HepG2 (cell line): ENCODE measurements at regions not wholly inside any gene's neighbourhood (a gene's known extent, or its start where the extent isn't known, plus 50 kb on each side); places are given as distances from the start of the nearest gene placed in this dataset.
A peak's percentile ranks its signal among the peaks of the same experiment; 100 is the strongest.

Experiments used
- FLYWCH1 ChIP-seq: sonication (generic); formaldehyde crosslinking; IDR thresholded peaks from 2 replicates; pipeline ENCODE4 v1.8.1; 2023; ENCODE audit warnings: mild to moderate bottlenecking, missing genetic modification reagents
- MED1 ChIP-seq: sonication (generic); formaldehyde crosslinking; IDR thresholded peaks from 2 replicates; pipeline ENCODE4 v1.4.0; 2020; ENCODE audit warnings: missing genetic modification reagents
- MTF1 ChIP-seq: sonication (generic); formaldehyde crosslinking; IDR thresholded peaks from 2 replicates; pipeline ENCODE4 v1.5.0; 2020; ENCODE audit warnings: missing genetic modification reagents
- NCOR1 ChIP-seq: fragments of 200-600 bp; sonication (generic); IDR thresholded peaks from 2 replicates; pipeline ENCODE4 v1.7.0; 2017; ENCODE audit warnings: antibody characterized with exemption, low read length, borderline replicate concordance
- ONECUT2 ChIP-seq: sonication (generic); formaldehyde crosslinking; IDR thresholded peaks from 2 replicates; pipeline ENCODE4 v1.4.0; 2020; ENCODE audit warnings: missing genetic modification reagents
- PHF5A ChIP-seq: IDR thresholded peaks from one replicate; pipeline ENCODE4 v1.6.1; 2018; ENCODE audit warnings: low read depth, missing genetic modification reagents; ENCODE audit not compliant: unreplicated experiment
- PHF8 ChIP-seq: sonication (generic); formaldehyde crosslinking; IDR thresholded peaks from 2 replicates; pipeline ENCODE4 v1.5.0; 2020; ENCODE audit warnings: missing genetic modification reagents
- SP5 ChIP-seq: IDR thresholded peaks from 2 replicates; pipeline ENCODE4 v1.6.1; 2016; ENCODE audit warnings: low read depth, borderline replicate concordance
- ZNF292 ChIP-seq: sonication (generic); formaldehyde crosslinking; IDR thresholded peaks from 2 replicates; pipeline ENCODE4 v1.8.1; 2022; ENCODE audit warnings: mild to moderate bottlenecking, low read depth, missing genetic modification reagents, borderline replicate concordance
- TF ChIP-seq, protein P1 (sequence below): sonication (generic); formaldehyde crosslinking; IDR thresholded peaks from 2 replicates; pipeline ENCODE4 v1.4.0; 2020; ENCODE audit warnings: mild to moderate bottlenecking, missing genetic modification reagents
- TF ChIP-seq, protein P2 (sequence below), 2 experiments: IDR thresholded peaks; 2 replicates each; pipeline ENCODE4 v1.6.1; 2011 to 2012; ENCODE audit warnings: low read length in 2 of 2, borderline replicate concordance in 1 of 2, low read depth in 1 of 2, mild to moderate bottlenecking in 1 of 2, moderate library complexity in 1 of 2
- TF ChIP-seq, protein P3 (sequence below): sonication (generic); formaldehyde crosslinking; IDR thresholded peaks from 2 replicates; pipeline ENCODE4 v1.4.0; 2020; ENCODE audit warnings: mild to moderate bottlenecking, missing genetic modification reagents
- TF ChIP-seq, protein P4 (sequence below): IDR thresholded peaks from 2 replicates; pipeline ENCODE4 v1.6.1; 2016; ENCODE audit warnings: missing compliant biosample characterization, missing genetic modification reagents, borderline replicate concordance
- TF ChIP-seq, protein P5 (sequence below): sonication (generic); formaldehyde crosslinking; IDR thresholded peaks from 2 replicates; pipeline ENCODE4 v1.8.1; 2023; ENCODE audit warnings: mild to moderate bottlenecking, missing genetic modification reagents

DNA sequence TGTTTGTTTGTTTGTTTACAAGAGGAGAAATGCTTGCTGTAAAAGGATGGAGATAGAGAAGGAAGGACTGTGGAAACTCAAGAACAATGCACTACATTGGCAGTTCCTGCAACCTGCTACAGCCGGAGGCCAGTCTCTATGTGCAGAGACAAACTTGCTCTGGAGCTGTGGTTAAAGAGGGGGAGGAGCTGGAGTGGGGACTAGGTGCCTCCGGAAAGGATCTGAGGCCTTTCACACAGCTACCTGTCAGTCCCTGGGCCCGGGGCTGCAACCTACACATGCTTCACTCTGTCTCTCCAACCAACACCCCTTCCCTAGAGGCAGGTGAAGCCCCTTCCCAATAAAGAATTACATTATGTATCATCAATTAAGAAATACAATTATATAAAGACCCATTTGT lies 1234.0 kb upstream of the ZEB2 start (continued):
- TF ChIP-seq, protein P1, sequence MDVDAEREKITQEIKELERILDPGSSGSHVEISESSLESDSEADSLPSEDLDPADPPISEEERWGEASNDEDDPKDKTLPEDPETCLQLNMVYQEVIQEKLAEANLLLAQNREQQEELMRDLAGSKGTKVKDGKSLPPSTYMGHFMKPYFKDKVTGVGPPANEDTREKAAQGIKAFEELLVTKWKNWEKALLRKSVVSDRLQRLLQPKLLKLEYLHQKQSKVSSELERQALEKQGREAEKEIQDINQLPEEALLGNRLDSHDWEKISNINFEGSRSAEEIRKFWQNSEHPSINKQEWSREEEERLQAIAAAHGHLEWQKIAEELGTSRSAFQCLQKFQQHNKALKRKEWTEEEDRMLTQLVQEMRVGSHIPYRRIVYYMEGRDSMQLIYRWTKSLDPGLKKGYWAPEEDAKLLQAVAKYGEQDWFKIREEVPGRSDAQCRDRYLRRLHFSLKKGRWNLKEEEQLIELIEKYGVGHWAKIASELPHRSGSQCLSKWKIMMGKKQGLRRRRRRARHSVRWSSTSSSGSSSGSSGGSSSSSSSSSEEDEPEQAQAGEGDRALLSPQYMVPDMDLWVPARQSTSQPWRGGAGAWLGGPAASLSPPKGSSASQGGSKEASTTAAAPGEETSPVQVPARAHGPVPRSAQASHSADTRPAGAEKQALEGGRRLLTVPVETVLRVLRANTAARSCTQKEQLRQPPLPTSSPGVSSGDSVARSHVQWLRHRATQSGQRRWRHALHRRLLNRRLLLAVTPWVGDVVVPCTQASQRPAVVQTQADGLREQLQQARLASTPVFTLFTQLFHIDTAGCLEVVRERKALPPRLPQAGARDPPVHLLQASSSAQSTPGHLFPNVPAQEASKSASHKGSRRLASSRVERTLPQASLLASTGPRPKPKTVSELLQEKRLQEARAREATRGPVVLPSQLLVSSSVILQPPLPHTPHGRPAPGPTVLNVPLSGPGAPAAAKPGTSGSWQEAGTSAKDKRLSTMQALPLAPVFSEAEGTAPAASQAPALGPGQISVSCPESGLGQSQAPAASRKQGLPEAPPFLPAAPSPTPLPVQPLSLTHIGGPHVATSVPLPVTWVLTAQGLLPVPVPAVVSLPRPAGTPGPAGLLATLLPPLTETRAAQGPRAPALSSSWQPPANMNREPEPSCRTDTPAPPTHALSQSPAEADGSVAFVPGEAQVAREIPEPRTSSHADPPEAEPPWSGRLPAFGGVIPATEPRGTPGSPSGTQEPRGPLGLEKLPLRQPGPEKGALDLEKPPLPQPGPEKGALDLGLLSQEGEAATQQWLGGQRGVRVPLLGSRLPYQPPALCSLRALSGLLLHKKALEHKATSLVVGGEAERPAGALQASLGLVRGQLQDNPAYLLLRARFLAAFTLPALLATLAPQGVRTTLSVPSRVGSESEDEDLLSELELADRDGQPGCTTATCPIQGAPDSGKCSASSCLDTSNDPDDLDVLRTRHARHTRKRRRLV (CRISPR knock-in tag): 0 out of 2 replicates have a peak, but pooled peaks have one; percentile 21
- no peak for TF ChIP-seq PHF5A
- peak; percentile 89 for TF ChIP-seq SP5 (CRISPR knock-in tag)
- TF ChIP-seq, protein P2, sequence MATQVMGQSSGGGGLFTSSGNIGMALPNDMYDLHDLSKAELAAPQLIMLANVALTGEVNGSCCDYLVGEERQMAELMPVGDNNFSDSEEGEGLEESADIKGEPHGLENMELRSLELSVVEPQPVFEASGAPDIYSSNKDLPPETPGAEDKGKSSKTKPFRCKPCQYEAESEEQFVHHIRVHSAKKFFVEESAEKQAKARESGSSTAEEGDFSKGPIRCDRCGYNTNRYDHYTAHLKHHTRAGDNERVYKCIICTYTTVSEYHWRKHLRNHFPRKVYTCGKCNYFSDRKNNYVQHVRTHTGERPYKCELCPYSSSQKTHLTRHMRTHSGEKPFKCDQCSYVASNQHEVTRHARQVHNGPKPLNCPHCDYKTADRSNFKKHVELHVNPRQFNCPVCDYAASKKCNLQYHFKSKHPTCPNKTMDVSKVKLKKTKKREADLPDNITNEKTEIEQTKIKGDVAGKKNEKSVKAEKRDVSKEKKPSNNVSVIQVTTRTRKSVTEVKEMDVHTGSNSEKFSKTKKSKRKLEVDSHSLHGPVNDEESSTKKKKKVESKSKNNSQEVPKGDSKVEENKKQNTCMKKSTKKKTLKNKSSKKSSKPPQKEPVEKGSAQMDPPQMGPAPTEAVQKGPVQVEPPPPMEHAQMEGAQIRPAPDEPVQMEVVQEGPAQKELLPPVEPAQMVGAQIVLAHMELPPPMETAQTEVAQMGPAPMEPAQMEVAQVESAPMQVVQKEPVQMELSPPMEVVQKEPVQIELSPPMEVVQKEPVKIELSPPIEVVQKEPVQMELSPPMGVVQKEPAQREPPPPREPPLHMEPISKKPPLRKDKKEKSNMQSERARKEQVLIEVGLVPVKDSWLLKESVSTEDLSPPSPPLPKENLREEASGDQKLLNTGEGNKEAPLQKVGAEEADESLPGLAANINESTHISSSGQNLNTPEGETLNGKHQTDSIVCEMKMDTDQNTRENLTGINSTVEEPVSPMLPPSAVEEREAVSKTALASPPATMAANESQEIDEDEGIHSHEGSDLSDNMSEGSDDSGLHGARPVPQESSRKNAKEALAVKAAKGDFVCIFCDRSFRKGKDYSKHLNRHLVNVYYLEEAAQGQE (IDR thresholded peaks at IDR 0.05; ENCODE audit: borderline replicate concordance in 1 of 2, low read depth in 1 of 2, low read length in 2 of 2): no peak
- peak; percentile 63 for TF ChIP-seq MED1 (CRISPR knock-in tag)
- TF ChIP-seq, protein P3, sequence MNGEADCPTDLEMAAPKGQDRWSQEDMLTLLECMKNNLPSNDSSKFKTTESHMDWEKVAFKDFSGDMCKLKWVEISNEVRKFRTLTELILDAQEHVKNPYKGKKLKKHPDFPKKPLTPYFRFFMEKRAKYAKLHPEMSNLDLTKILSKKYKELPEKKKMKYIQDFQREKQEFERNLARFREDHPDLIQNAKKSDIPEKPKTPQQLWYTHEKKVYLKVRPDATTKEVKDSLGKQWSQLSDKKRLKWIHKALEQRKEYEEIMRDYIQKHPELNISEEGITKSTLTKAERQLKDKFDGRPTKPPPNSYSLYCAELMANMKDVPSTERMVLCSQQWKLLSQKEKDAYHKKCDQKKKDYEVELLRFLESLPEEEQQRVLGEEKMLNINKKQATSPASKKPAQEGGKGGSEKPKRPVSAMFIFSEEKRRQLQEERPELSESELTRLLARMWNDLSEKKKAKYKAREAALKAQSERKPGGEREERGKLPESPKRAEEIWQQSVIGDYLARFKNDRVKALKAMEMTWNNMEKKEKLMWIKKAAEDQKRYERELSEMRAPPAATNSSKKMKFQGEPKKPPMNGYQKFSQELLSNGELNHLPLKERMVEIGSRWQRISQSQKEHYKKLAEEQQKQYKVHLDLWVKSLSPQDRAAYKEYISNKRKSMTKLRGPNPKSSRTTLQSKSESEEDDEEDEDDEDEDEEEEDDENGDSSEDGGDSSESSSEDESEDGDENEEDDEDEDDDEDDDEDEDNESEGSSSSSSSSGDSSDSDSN (CRISPR knock-in tag): 0 out of 2 replicates have a peak, but pooled peaks have one; percentile 26
- TF ChIP-seq, protein P4, sequence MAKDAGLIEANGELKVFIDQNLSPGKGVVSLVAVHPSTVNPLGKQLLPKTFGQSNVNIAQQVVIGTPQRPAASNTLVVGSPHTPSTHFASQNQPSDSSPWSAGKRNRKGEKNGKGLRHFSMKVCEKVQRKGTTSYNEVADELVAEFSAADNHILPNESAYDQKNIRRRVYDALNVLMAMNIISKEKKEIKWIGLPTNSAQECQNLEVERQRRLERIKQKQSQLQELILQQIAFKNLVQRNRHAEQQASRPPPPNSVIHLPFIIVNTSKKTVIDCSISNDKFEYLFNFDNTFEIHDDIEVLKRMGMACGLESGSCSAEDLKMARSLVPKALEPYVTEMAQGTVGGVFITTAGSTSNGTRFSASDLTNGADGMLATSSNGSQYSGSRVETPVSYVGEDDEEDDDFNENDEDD (CRISPR knock-in tag): peak; percentile 17; the same call in 1 of the 2 replicates
- TF ChIP-seq MTF1 (CRISPR knock-in tag): no peak
- peak; percentile 78; the same call in 1 of the 2 replicates for TF ChIP-seq ZNF292 (CRISPR knock-in tag)
- 0 out of 2 replicates have a peak, but pooled peaks have one; percentile 47 for TF ChIP-seq NCOR1
- TF ChIP-seq PHF8 (CRISPR knock-in tag): no peak
- TF ChIP-seq, protein P5, sequence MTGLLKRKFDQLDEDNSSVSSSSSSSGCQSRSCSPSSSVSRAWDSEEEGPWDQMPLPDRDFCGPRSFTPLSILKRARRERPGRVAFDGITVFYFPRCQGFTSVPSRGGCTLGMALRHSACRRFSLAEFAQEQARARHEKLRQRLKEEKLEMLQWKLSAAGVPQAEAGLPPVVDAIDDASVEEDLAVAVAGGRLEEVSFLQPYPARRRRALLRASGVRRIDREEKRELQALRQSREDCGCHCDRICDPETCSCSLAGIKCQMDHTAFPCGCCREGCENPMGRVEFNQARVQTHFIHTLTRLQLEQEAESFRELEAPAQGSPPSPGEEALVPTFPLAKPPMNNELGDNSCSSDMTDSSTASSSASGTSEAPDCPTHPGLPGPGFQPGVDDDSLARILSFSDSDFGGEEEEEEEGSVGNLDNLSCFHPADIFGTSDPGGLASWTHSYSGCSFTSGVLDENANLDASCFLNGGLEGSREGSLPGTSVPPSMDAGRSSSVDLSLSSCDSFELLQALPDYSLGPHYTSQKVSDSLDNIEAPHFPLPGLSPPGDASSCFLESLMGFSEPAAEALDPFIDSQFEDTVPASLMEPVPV: no peak
- no peak for TF ChIP-seq FLYWCH1 (CRISPR knock-in tag)
- TF ChIP-seq ONECUT2 (CRISPR knock-in tag): 0 out of 2 replicates have a peak, but pooled peaks have one; percentile 7
